Heart right ventricle (tissue), 16 donors: ENCODE measurements at regions not wholly inside any gene's neighbourhood (a gene's known extent, or its start where the extent isn't known, plus 50 kb on each side); places are given as distances from the start of the nearest gene placed in this dataset.
"Not testable (repeated sequence)": the region's sequence is repeated elsewhere in the genome, so short reads cannot be mapped to it uniquely, and the experiment has no call there.

Source experiments
- ATAC-seq, 8 donors: fragments of 200-7000 bp; cut with Tn5 transposase; one replicate each; pipeline ENCODE4 v1.9.1; 2020; ENCODE audit warnings: mild to moderate bottlenecking in 8 of 8, moderate library complexity in 8 of 8, moderate number of reproducible peaks in 1 of 8
- DNase-seq, 2 donors: peaks; one replicate each; pipeline ENCODE4 v3.0.0-alpha.2; 2020
- H3K27ac ChIP-seq, 10 donors: fragments of 200-600 bp; sonication (generic) in 2 of 10; one replicate each; pipeline versions ENCODE4 v1.5.0 to v1.8.0; 2020 to 2022; ENCODE audit warnings: mild to moderate bottlenecking in 3 of 10
- H3K27me3 ChIP-seq, 7 donors: fragments of 200-600 bp; one replicate each; pipeline ENCODE4 v1.8.0; 2021 to 2022; ENCODE audit warnings: mild to moderate bottlenecking in 2 of 7
- H3K36me3 ChIP-seq, 9 donors: fragments of 200-600 bp; sonication (generic) in 1 of 9; one replicate each; pipeline versions ENCODE4 v1.5.0 to v1.8.0; 2020 to 2022; ENCODE audit warnings: mild to moderate bottlenecking in 2 of 9
- H3K4me1 ChIP-seq, 9 donors: fragments of 200-600 bp; sonication (generic) in 1 of 9; one replicate each; pipeline versions ENCODE4 v1.5.0 to v1.8.0; 2020 to 2022; ENCODE audit warnings: mild to moderate bottlenecking in 4 of 9
- H3K4me3 ChIP-seq, 10 donors: fragments of 200-600 bp; sonication (generic) in 2 of 10; one replicate each; pipeline versions ENCODE4 v1.5.0 to v1.8.0; 2020 to 2022; ENCODE audit warnings: mild to moderate bottlenecking in 7 of 10, moderate library complexity in 2 of 10
- H3K9me3 ChIP-seq, 11 donors: fragments of 200-600 bp in 10 of 11; sonication (generic) in 2 of 11; one replicate each; pipeline versions ENCODE4 v1.5.0 to v1.8.0; 2013 to 2022; ENCODE audit warnings: mild to moderate bottlenecking in 2 of 11, control low read depth in 1 of 11, moderate library complexity in 1 of 11
- WGBS, 2 donors: extraction: QIAGEN DNeasy Blood & Tissue Kit; methylation state at CpG; one replicate each; pipeline ENCODE4 v1.1.7; 2013; ENCODE audit warnings: inconsistent platforms in 1 of 2; 5-methylcytosine and 5-hydroxymethylcytosine counted together
- intact Hi-C, 10 donors: fragments of 100-400 bp; cut with DNase I; formaldehyde crosslinking; loops; one replicate each; pipeline versions ENCODE4 v1.11.1 to v1.14.2; 2022
- TF ChIP-seq, protein P1 (sequence below), 9 donors: fragments of 200-600 bp; sonication (generic) in 2 of 9; IDR thresholded peaks; one replicate each; pipeline versions ENCODE4 v1.5.0 to v1.8.0; 2021 to 2022; ENCODE audit warnings: antibody characterized with exemption in 9 of 9, mild to moderate bottlenecking in 5 of 9, moderate library complexity in 1 of 9
- donor health status: Arrhythmogenic right ventricular cardiomyopathy.
- donor health status: ischemic (EF 13 %, LVEDD 7.1; RV severe dilation, severe dysfunction).
- donor health status: healthy with polysubstance abuse.
- donor health status: DM: no; HTN: yes; CAD: no.
- donor health status: DM: no; HTN: no; CAD: no.
- donor health status: ischemic (EF 25% LVEDD 6.9; RV normal size, moderate dysfunction).
- donor health status: ischemic (EF 25% LVEDD 5.7; RV mildly dilated, moderate dysfunction).
- donor health status: healthy.
- donor health status: DM: yes; HTN: yes; CAD: no.
- donor health status: Ischemic cardiomyopathy.
- donor health status: ischemic (EF 35%, LVEDD 5.7; RV mildly dilated, moderate dysfunction).
- donor health status: nonischemic (EF 11% LVEDD 7.7; RV severe dilation, severe dysfunction).
- donor health status: DM: yes; HTN: yes; CAD: no.
- donor health status: PGD.
- donor health status: ischemic (EF 29% LVEDD 5.4; RV normal size, mild dysfunction).
- donor health status: nonischemic (EF 23%, LVEDD 6.1; RV moderate dilation, normal function).

DNA sequence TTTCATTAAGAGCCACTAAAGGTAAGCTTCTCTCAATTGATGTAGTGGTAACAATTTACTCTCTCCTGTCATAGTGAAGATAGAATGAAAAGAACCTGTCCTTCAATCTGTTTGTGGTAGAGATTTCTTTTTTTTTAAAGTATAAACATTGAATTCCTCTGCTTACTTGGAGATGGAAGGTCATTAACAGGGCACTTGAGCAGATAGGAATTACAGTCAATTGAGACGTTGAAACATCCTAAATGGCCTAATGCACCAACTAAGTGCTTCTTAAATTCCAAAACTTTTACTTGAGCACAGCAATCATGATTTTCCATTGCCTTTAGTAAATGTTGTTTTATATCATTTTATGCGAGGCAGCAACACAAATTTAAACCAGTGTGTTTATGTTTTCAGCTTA, 241.4 kb downstream of the FOXG1 start:
- H3K9me3 ChIP-seq: peaks cover 0 to 7% (median 0%) of the 10 kb centered on the region in 11 donors
- H3K36me3 ChIP-seq: no peaks in the 10 kb centered on the region
- no peaks in the 10 kb centered on the region for H3K4me1 ChIP-seq
- intact Hi-C loops: no loop called here
- H3K27me3 ChIP-seq: no peaks in the 10 kb centered on the region
- H3K4me3 ChIP-seq: no peak overlapping the region
- H3K27ac ChIP-seq: no peak overlapping the region
- TF ChIP-seq, protein P1, sequence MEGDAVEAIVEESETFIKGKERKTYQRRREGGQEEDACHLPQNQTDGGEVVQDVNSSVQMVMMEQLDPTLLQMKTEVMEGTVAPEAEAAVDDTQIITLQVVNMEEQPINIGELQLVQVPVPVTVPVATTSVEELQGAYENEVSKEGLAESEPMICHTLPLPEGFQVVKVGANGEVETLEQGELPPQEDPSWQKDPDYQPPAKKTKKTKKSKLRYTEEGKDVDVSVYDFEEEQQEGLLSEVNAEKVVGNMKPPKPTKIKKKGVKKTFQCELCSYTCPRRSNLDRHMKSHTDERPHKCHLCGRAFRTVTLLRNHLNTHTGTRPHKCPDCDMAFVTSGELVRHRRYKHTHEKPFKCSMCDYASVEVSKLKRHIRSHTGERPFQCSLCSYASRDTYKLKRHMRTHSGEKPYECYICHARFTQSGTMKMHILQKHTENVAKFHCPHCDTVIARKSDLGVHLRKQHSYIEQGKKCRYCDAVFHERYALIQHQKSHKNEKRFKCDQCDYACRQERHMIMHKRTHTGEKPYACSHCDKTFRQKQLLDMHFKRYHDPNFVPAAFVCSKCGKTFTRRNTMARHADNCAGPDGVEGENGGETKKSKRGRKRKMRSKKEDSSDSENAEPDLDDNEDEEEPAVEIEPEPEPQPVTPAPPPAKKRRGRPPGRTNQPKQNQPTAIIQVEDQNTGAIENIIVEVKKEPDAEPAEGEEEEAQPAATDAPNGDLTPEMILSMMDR (IDR thresholded peaks at IDR 0.05): no peak
- no peak for DNase-seq
- ATAC-seq: no peak
- 49 to 61% methylated on average over 2 of the region's 2 CpGs for WGBS, 2 donors

DNA sequence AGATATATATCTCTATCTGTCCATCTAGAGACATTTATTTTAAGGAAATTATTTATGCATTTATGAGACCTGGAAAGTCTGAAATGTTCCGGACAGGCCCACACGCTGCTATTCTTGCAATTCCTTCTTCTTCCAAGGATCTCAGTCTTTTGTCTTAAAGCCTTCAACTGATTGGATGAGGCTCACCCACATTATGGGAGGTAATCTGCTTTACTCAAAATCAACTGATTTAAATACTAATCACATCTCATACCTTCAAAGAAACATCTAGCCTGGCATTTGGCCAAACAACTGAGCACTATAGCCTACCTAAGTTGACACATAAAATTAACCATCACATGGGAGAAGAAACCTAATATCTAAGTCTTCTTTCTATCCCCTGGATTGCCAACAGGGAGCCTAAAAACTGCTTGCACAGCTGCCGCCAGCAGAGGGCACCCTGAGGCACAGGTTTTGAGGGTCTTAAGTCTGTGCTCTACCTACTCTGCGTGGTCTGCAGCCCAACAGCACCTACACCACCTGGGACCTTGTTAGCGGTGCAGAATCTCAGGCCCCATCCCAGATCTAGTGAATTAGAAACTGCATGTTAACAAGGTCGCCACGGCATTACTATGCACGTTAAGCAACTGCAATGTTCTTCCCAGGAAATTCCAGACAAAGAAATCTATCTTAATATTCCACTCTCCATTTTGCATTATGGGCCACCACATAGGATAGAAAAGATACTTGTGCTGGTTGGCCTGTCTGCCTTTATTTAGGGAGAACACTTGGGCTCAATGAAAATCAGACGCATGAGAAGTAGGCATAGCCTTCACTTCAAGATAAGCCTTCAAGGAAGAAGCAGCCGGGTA, 249.7 kb downstream of the FOXG1 start:
- peaks cover 0 to 4% (median 0%) of the 10 kb centered on the region in 11 donors for H3K9me3 ChIP-seq
- no peak overlapping the region for H3K27ac ChIP-seq
- no peaks in the 10 kb centered on the region for H3K4me1 ChIP-seq
- H3K4me3 ChIP-seq: no peak overlapping the region
- TF ChIP-seq, protein P1 (IDR thresholded peaks at IDR 0.05): peak in 7 of 9 donors; percentile 24 to 54 (median 41)
- H3K27me3 ChIP-seq: no peaks in the 10 kb centered on the region
- WGBS, 2 donors: 26 to 29% methylated on average over 10 of the region's 10 CpGs
- no peak for DNase-seq
- no peak for ATAC-seq
- intact Hi-C loops: no loop called here
- no peaks in the 10 kb centered on the region for H3K36me3 ChIP-seq

DNA sequence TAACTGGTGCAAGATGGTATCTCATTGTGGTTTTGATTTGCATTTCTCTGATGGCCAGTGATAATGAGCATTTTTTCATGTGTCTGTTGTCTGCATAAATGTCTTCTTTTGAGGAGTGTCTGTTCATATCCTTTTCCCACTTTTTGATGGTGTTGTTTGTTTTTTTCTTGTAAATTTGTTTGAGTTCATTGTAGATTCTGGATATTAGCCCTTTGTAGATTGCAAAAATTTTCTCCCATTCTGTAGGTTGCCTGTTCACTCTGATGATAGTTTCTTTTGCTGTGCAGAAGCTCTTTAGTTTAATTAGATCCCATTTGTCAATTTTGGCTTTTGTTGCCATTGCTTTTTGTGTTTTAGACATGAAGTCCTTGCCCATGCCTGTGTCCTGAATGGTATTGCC, 256.9 kb downstream of the FOXG1 start:
- H3K4me3 ChIP-seq, DNase-seq, intact Hi-C loops, H3K27ac ChIP-seq, ATAC-seq, H3K27me3 ChIP-seq, H3K4me1 ChIP-seq, H3K36me3 ChIP-seq: not testable (repeated sequence)
- H3K9me3 ChIP-seq: peaks cover 0 to 70% (median 11%) of the 10 kb centered on the region in 11 donors

DNA sequence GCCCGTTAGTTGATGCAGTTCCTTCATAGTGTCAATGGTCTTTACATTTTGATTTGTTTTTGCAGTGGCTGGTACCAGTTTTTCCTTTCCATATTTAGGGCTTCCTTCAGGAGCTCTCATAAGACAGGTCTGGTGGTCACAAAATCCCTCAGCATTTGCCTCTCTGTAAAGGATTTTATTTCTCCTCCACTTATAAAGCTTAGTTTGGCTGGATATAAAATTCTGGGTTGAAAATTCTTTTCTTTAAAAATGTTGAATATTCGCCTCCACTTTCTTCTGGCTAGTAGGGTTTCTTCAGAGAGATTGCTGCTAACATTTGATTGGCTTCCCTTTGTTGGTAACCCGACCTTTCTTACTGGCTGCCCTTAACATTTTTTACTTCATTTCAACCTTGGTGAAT, 260.9 kb downstream of the FOXG1 start:
- H3K4me3 ChIP-seq, ATAC-seq, intact Hi-C loops, DNase-seq, H3K36me3 ChIP-seq, H3K27me3 ChIP-seq, H3K27ac ChIP-seq, H3K4me1 ChIP-seq: not testable (repeated sequence)
- H3K9me3 ChIP-seq: peaks cover 0 to 60% (median 11%) of the 10 kb centered on the region in 11 donors
- 61 to 68% methylated on average over 3 of the region's 3 CpGs for WGBS, 2 donors

DNA sequence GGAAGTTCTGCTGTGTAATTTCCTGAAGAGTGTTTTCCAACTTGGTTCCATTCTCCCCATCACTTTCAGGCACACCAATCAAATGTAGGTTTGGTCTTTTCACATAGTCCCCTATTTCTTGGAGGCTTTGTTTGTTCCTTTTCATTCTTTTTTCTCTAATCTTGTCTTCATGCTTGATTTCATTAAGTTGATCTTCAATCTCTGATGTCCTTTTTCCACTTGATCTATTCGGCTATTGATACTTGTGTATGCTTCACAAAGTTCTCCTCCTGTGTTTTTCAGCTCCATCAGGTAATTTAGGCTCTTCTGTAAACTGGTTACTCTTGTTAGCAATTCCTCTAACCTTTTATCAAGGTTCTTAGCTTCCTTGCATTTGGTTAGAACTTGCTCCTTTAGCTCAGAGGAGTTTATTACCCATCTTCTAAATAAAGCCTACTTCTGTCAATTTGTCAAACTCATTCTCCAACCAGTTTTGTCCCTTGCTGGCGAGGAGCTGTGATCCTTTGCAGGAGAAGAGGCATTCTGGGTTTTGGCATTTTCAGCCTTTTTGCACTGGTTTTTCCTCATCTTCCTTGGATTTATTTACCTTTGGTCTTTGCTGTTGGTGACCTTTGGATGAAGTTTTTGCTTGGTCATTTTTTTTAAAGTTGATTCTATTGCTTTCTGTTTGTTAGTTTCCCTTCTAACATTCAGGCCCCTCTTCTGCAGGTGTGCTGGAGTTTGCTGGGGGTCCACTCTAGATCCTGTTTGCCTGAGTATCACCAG, 261.5 kb downstream of the FOXG1 start:
- DNase-seq, H3K27ac ChIP-seq, H3K4me1 ChIP-seq, intact Hi-C loops, H3K36me3 ChIP-seq, H3K27me3 ChIP-seq, H3K4me3 ChIP-seq, ATAC-seq: not testable (repeated sequence)
- 66 to 72% methylated on average over 2 of the region's 2 CpGs for WGBS, 2 donors
- H3K9me3 ChIP-seq: peaks cover 0 to 54% (median 11%) of the 10 kb centered on the region in 11 donors
